ENCODE measurements at regions not wholly inside any gene's neighbourhood (a gene's known extent, or its start where the extent isn't known, plus 50 kb on each side); places are given as distances from the start of the nearest gene placed in this dataset.

DNA sequence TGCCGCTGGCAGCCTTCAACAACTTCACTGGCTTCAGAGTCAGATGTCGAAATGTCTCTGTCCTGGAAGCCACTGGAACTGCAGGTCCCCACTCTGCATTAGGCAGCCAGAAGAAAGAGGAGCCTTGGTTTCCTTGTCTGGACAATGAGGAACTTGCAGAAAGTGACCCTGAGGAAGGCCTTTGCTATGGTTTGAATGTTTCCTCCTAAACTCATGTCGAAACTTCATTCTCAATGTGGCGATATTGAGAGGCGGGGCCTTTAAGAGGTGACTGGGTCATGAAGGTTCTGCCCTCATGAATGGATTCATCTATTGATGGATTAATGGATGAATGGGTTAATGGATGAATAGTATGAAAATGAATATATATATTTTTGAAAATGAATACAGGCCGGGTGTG, 61.6 kb upstream of the GPR26 start:
- no peak for DNase-seq (ENCODE audit: low read depth in 3 of 3)

DNA sequence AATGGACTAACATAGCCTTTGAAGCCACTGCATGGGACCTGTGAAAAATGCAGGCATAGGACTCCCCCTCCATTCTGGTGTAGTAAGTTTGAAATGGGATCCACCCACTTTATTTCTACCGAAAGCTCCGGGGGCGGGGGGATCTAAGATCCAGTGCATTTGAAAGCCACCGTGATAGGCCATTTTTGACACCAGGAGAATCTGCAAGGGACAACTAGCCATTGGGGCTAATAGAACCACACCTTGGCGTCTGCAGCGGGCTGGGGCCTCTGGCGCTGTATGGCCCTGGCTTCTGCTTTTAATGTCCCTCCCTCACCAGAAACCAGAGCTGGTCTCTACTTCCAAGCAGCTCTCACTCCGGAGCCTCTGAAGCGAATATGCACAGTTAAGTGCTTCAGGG, 60.1 kb upstream of the GPR26 start:
- no peak for DNase-seq (ENCODE audit: low read depth in 3 of 3)

DNA sequence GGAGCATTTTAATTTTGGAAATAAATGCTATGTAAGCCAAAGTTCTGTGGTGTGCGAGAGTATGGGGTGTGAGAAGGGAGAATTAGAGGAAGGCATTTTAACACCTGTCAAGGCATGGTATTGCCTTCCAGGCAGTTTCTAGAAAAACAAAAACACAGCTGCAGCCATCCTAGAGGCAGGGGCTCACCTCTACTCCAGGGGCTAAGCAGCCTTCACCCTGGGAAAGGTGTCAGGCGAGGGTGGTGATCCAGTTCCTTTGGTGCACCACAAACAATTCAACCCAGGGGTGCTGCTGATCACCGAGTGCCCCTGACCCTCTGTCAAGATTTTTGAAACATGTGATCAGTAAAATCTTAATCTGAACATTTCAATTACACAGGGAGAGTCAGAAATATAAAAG, 59.2 kb upstream of the GPR26 start:
- DNase-seq (ENCODE audit: low read depth in 3 of 3) = no peak

DNA sequence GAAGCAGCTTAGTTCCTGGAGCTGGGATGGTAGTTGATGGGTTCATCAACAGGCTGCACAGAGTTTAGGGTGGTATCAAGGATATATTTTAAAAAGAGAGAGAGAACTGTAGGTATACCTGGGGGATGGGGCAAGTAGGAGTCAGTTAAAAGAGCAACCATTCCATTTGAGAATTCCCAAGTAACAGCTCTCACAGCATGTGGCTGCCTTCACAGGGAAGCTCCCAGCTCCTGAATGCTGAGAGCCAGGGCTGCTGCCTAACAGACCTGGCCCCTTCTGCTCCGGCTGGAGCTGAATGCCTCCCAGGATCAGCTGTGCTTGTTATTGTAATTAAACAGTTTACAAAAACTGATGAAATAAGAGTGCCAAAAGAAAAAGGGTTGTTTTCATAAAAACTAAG, 58.8 kb upstream of the GPR26 start:
- no peak for DNase-seq (ENCODE audit: low read depth in 3 of 3)

DNA sequence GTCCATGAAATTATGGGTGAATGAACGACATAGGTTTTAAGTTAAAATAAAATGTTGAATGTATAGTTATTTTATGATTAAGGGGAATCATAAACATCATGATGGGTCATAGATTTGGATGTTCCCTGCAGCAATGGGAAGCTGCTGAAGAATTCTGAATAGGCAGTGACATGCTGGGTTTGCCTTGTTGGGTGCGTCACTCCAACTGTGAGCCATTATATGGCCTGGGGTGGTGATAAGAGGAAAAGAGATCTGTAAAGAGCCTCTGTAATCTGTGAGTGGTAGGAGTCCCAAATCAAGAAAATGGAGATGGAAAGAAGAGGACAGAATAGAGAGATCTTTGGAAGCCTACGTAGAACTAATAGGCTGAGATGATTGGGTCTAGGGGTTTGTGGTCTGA, 58.1 kb upstream of the GPR26 start:
- DNase-seq (ENCODE audit: low read depth in 3 of 3) = no peak

DNA sequence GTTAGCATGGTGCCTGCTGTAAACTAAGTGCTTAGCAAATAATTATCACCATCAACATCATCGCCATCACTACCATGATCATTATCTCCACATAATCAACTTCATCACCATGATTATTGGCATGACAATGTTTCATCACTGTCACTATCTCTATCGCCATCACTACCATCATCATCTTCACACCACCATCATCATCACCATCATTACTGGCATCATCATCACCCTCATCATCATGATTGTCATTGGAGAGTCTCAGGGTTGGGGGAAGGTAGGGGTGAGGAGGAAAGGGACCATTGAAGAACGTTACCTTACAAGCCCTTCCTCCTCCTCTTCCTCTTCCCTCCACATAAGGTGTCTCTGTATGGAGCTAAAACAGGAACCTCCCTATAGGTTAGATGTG, 54.9 kb upstream of the GPR26 start:
- DNase-seq (ENCODE audit: low read depth in 3 of 3) = no peak

DNA sequence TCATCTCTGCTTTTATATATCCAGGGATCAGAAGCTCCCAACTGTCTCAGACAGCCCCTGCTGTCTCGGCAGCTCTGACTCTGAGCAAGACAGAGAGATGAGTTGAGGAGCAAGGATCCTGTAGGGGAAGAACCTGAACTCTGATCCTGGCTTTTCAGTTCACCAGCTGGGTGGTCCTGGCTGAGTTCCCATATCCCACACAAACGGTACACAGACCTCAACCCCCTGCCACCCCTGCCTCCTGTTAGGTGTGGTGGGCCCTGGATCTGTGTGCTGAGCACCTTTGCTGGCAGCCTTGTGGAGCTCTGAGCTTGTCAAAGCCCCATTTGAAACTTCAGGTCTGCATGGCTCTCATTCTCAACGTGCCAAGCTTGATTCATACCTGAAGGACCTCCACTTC, 54.3 kb upstream of the GPR26 start:
- DNase-seq (ENCODE audit: low read depth in 3 of 3) = no peak

DNA sequence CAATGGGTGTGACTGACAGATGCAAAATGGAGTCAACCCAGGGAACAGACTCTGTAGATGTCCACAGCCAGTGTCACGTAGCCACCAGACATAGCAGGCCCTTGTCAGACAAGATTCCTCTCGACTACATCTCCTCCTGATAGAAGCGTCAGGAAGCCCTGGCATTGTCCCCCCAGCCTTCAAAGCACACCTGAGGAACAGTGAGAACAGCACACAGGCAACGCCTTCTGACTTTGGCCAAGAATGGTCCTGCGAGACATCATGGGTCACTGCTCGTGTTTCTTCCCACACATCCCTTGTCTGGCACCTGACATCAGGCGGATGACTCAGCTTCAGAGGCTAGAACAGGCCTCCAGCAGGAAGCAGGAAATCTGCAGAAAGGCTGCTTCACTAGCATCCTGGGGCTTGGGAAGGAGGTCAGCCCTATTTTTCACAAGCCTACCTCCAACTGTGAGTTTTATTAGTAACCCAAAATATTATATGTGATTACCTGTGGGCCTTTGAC, 52.8 kb upstream of the GPR26 start:
- no peak for DNase-seq (ENCODE audit: low read depth in 3 of 3)

DNA sequence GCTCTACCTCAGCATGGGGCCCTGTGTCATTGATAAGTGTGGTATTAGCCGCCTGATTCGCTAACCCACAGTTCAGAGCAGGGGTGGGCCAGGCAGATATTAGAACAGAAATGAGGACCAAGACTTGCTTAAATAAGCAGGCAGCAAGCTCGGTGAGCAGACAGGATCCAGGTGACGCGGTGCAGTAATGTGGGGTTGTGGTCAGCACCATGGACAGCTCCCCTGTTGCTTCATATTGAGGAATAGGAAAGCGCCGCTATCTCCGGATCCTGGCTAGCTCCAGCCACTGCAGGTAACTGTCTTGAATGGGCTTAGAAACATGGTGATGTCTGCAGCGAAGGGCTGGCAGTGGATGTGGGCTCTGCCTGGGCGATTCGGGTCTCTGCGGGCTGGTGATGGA, 51.3 kb upstream of the GPR26 start:
- peak in 2 of 3 donors; percentile 6 to 23 for DNase-seq (ENCODE audit: low read depth in 3 of 3)

Measured in stimulated activated CD4-positive, alpha-beta T cell treated with anti-CD3 and anti-CD28 coated beads, TNF-alpha, amount 100 ng/mL, for 48 hours (primary cell).